ENCODE measurements at regions not wholly inside any gene's neighbourhood (a gene's known extent, or its start where the extent isn't known, plus 50 kb on each side); places are given as distances from the start of the nearest gene placed in this dataset.

DNA sequence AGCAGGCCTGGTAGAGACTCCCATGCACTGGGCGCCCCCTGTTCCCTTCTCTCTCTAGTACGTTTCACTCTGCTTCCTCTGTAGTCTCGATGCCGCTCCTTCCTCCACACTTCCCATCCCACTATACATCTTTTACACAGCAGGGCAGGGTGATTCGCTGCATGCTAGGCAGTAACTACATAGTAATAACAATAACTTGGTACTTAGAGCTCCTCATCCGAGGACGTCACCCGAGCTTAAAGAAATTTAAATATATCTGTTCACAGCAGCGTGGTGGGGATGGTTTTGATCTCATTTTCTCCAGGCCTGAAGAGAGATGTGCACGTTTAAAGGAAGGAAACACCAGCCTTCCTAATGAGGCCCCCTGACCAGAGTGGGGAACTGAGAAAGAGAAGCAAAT is 276.9 kb downstream of the SKAP2 start:
- ChIA-PET POLR2A (ENCODE audit: unreplicated experiment) (no interaction called here), CTCF (no interaction called here)
- Histone ChIP-seq H4K8ac (ENCODE audit: low read depth in 2 of 2, low read length in 2 of 2) (no peak overlapping the region), H3K9me3 (ENCODE audit: control insufficient read depth, insufficient read depth, low read length) (no peaks in the 10 kb centered on the region), H3K27ac (ENCODE audit: insufficient read depth, low read length) (no peak overlapping the region), H2BK120ac (ENCODE audit: low read depth, low read length) (no peak overlapping the region), H3K23ac (ENCODE audit: low read depth, low read length) (no peak overlapping the region), H4K91ac (ENCODE audit: insufficient read depth, low read depth, low read length) (no peak overlapping the region), H4K5ac (ENCODE audit: low read depth, low read length) (no peak overlapping the region), H3K4me1 (ENCODE audit: control insufficient read depth, insufficient read depth, low read length) (no peaks in the 10 kb centered on the region), H3K4me3 (ENCODE audit: insufficient read depth, low read depth, low read length) (no peak overlapping the region), H2AK9ac (replicated peaks; ENCODE audit: low read depth, low read length, poor library complexity) (no peak overlapping the region), H3K14ac (replicated peaks; ENCODE audit: low read depth, low read length) (no peak overlapping the region), H3K56ac (ENCODE audit: extremely low read depth, insufficient read depth, low read length) (no peak overlapping the region), H3K27me3 (ENCODE audit: control insufficient read depth, insufficient read depth, low read length) (no peaks in the 10 kb centered on the region; the same call in 1 of the 2 replicates), H2AFZ (replicated peaks; ENCODE audit: low read length, poor library complexity) (no peak overlapping the region), H4K20me1 (ENCODE audit: insufficient read depth, low read length) (no peaks in the 10 kb centered on the region), H3K9ac (ENCODE audit: low read depth, low read length) (no peak overlapping the region), H3K79me1 (ENCODE audit: low read depth in 1 of 2, low read length in 2 of 2) (no peaks in the 10 kb centered on the region), H3K18ac (ENCODE audit: low read depth, low read length) (no peak overlapping the region), H2BK20ac (ENCODE audit: low read depth, low read length) (no peak overlapping the region), H3K36me3 (ENCODE audit: control insufficient read depth, insufficient read depth, low read length) (no peaks in the 10 kb centered on the region), H3K4ac (ENCODE audit: low read depth, low read length) (no peak overlapping the region), H2BK15ac (ENCODE audit: low read depth, low read length) (no peak overlapping the region), H2BK5ac (ENCODE audit: low read depth, low read length, poor library complexity, severe bottlenecking) (no peak overlapping the region), H2AK5ac (ENCODE audit: low read depth, low read length) (no peak overlapping the region), H3K9me1 (ENCODE audit: insufficient read depth, low read length) (no peaks in the 10 kb centered on the region), H3K4me2 (ENCODE audit: low read depth, low read length) (no peak overlapping the region)
- TF ChIP-seq POLR2A (IDR thresholded peaks at IDR 0.05; ENCODE audit: low read depth, low read length) (no peak), RAD21 (IDR thresholded peaks at IDR 0.05; ENCODE audit: low read length) (no peak), CHD1 (IDR thresholded peaks at IDR 0.05; ENCODE audit: low read depth, low read length) (no peak), RCOR1 (IDR thresholded peaks at IDR 0.05; ENCODE audit: insufficient replicate concordance, low read length) (no peak), SMC3 (IDR thresholded peaks at IDR 0.05; ENCODE audit: low read depth, low read length) (no peak), MXI1 (IDR thresholded peaks at IDR 0.05; ENCODE audit: borderline replicate concordance, low read depth, low read length) (no peak), MAZ (IDR thresholded peaks at IDR 0.05; ENCODE audit: borderline replicate concordance, low read depth, low read length) (no peak), NFE2L2 (IDR thresholded peaks at IDR 0.05; ENCODE audit: low read depth, low read length) (no peak), MAFK (IDR thresholded peaks at IDR 0.05; ENCODE audit: low read depth, low read length) (no peak), CEBPB (IDR thresholded peaks at IDR 0.05; ENCODE audit: low read depth, low read length) (no peak), BHLHE40 (IDR thresholded peaks at IDR 0.05; ENCODE audit: low read depth, low read length) (no peak), RFX5 (IDR thresholded peaks at IDR 0.05; ENCODE audit: low read depth, low read length) (no peak), FOS (IDR thresholded peaks at IDR 0.05; ENCODE audit: low read depth, low read length) (no peak)
- TF ChIP-seq, protein P1, sequence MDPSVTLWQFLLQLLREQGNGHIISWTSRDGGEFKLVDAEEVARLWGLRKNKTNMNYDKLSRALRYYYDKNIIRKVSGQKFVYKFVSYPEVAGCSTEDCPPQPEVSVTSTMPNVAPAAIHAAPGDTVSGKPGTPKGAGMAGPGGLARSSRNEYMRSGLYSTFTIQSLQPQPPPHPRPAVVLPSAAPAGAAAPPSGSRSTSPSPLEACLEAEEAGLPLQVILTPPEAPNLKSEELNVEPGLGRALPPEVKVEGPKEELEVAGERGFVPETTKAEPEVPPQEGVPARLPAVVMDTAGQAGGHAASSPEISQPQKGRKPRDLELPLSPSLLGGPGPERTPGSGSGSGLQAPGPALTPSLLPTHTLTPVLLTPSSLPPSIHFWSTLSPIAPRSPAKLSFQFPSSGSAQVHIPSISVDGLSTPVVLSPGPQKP (IDR thresholded peaks at IDR 0.05; ENCODE audit: borderline replicate concordance, low read depth, low read length) = no peak
- TF ChIP-seq, protein P2, sequence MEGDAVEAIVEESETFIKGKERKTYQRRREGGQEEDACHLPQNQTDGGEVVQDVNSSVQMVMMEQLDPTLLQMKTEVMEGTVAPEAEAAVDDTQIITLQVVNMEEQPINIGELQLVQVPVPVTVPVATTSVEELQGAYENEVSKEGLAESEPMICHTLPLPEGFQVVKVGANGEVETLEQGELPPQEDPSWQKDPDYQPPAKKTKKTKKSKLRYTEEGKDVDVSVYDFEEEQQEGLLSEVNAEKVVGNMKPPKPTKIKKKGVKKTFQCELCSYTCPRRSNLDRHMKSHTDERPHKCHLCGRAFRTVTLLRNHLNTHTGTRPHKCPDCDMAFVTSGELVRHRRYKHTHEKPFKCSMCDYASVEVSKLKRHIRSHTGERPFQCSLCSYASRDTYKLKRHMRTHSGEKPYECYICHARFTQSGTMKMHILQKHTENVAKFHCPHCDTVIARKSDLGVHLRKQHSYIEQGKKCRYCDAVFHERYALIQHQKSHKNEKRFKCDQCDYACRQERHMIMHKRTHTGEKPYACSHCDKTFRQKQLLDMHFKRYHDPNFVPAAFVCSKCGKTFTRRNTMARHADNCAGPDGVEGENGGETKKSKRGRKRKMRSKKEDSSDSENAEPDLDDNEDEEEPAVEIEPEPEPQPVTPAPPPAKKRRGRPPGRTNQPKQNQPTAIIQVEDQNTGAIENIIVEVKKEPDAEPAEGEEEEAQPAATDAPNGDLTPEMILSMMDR (conservative IDR thresholded peaks at IDR 0.05; ENCODE audit: low read depth, low read length) = no peak
- TF ChIP-seq, protein P3, sequence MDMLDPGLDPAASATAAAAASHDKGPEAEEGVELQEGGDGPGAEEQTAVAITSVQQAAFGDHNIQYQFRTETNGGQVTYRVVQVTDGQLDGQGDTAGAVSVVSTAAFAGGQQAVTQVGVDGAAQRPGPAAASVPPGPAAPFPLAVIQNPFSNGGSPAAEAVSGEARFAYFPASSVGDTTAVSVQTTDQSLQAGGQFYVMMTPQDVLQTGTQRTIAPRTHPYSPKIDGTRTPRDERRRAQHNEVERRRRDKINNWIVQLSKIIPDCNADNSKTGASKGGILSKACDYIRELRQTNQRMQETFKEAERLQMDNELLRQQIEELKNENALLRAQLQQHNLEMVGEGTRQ (IDR thresholded peaks at IDR 0.05; ENCODE audit: low read depth, low read length) = no peak
- dilution Hi-C loops (cut with HindIII; ENCODE audit: low sequenced_read_pairs, unreplicated experiment) = no loop called here
- no peak for ATAC-seq (ENCODE audit: low read depth)
- intact Hi-C loops (cut with micrococcal nuclease) = no loop called here
- BruUV-seq (replicated peaks) = no TSS peak
- in situ Hi-C loops (cut with MboI; ENCODE audit: low sequenced_read_pairs) = no loop called here
- DNase-seq = no peak
- 88% methylated on average over 3 of the region's 10 CpGs; no CpG with 5 or more reads in 1 of the 2 experiments for WGBS, 2 experiments (ENCODE audit: extremely low coverage in 2 of 2, insufficient read length in 1 of 2)
